Transverse colon (tissue), 4 donors: ENCODE measurements at regions not wholly inside any gene's neighbourhood (a gene's known extent, or its start where the extent isn't known, plus 50 kb on each side); places are given as distances from the start of the nearest gene placed in this dataset.
"Not testable (repeated sequence)": the region's sequence is repeated elsewhere in the genome, so short reads cannot be mapped to it uniquely, and the experiment has no call there.

Experiments
- DNase-seq: peaks from one replicate; pipeline ENCODE4 v3.0.0-alpha.2; 2019
- H3K27ac ChIP-seq, 4 donors: fragments of 200-600 bp; sonication (generic); 2 replicates each; pipeline ENCODE4 v1.5.1; 2016 to 2018; ENCODE audit warnings: inconsistent platforms in 4 of 4
- H3K27me3 ChIP-seq: fragments of 200-600 bp; sonication (generic); 2 replicates; pipeline ENCODE4 v1.5.1; 2017; ENCODE audit warnings: inconsistent platforms
- H3K36me3 ChIP-seq, 4 donors: fragments of 200-600 bp; sonication (generic); 2 replicates each; pipeline ENCODE4 v1.5.1; 2017 to 2019; ENCODE audit warnings: inconsistent platforms in 4 of 4
- H3K4me1 ChIP-seq, 4 donors: fragments of 200-600 bp; sonication (generic); 2 replicates each; pipeline ENCODE4 v1.5.1; 2017 to 2020; ENCODE audit warnings: inconsistent platforms in 4 of 4
- H3K4me3 ChIP-seq, 4 donors: fragments of 200-600 bp; sonication (generic); 1 replicate in 1 of 4; 2 replicates in 3 of 4; pipeline versions ENCODE4 v1.5.1 to v1.6.1; 2017 to 2019; ENCODE audit warnings: inconsistent platforms in 4 of 4
- H3K9me3 ChIP-seq, 2 donors: fragments of 200-600 bp; sonication (generic); 2 replicates each; pipeline ENCODE4 v1.5.1; 2017 to 2019; ENCODE audit warnings: inconsistent platforms in 2 of 2
- EP300 ChIP-seq: sonication (generic); formaldehyde crosslinking; IDR thresholded peaks from one replicate; pipeline ENCODE4 v1.6.1; 2017; ENCODE audit warnings: antibody characterized with exemption, low read depth
- POLR2A ChIP-seq: fragments of 450-650 bp; IDR thresholded peaks from one replicate; pipeline ENCODE4 v1.6.1; 2016; ENCODE audit warnings: antibody characterized with exemption, mild to moderate bottlenecking, moderate library complexity
- POLR2AphosphoS5 ChIP-seq, 3 donors: sonication (generic); formaldehyde crosslinking; IDR thresholded peaks; one replicate each; pipeline ENCODE4 v1.6.1; 2016; ENCODE audit warnings: antibody characterized with exemption in 3 of 3
- WGBS, 2 donors: methylation state at CpG; one replicate each; pipeline ENCODE4 v1.1.5; 2018; ENCODE audit warnings: low coverage in 1 of 2; 5-methylcytosine and 5-hydroxymethylcytosine counted together
- in situ Hi-C, 4 donors: fragments of 200-750 bp; cut with MboI; loops; one replicate each; pipeline versions ENCODE4 v1.15.0 to v1.15.1; 2017; ENCODE audit warnings: low sequenced_read_pairs in 3 of 4, low pct_ligation_motif_present in 1 of 4, low pct_unique_long_range_greater_than_20kb in 1 of 4
- intact Hi-C: fragments of 100-400 bp; cut with DNase I; formaldehyde crosslinking; loops from one replicate; pipeline ENCODE4 v1.15.1; 2023; ENCODE audit warnings: low total_unique reads
- TF ChIP-seq, protein P1 (sequence below), 5 experiments: fragments of 200-600 bp in 3 of 5; fragments of 450-650 bp in 2 of 5; sonication (generic) in 3 of 5; IDR thresholded peaks; 1 replicate in 2 of 5; 2 replicates in 3 of 5; pipeline ENCODE4 v1.5.1; 2016 to 2017; ENCODE audit warnings: antibody characterized with exemption in 5 of 5, inconsistent platforms in 3 of 5, mild to moderate bottlenecking in 2 of 5, moderate library complexity in 1 of 5

DNA sequence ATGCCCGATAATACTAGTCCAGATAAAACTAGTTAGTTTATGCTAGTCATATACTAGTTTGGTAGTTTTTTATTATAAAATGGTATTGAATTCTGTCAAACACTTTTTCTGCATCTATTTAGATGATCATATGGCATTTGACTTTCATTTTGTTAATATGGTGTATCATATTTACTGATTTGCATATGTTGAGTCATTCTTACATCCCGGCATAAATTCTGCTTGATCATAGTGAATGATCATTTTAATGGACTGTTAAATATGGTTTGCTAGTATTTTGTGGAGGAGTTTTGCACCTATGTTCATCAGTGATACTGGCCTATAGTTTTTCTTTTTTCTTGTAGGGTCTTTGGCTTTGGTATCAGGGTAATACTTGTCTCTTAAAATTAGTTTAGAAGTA lies 365.6 kb downstream of the TAF11L14 start:
- H3K9me3 ChIP-seq, result no peaks in the 10 kb centered on the region
- no peak for DNase-seq
- H3K4me3 ChIP-seq, result no peak overlapping the region
- H3K4me1 ChIP-seq, result no peaks in the 10 kb centered on the region
- no peaks in the 10 kb centered on the region for H3K27me3 ChIP-seq
- H3K36me3 ChIP-seq, result no peaks in the 10 kb centered on the region
- no peak overlapping the region for H3K27ac ChIP-seq
- 63 to 84% methylated on average over 2 of the region's 2 CpGs for WGBS, 2 donors
- intact Hi-C loops, result no loop called here
- TF ChIP-seq, protein P1, sequence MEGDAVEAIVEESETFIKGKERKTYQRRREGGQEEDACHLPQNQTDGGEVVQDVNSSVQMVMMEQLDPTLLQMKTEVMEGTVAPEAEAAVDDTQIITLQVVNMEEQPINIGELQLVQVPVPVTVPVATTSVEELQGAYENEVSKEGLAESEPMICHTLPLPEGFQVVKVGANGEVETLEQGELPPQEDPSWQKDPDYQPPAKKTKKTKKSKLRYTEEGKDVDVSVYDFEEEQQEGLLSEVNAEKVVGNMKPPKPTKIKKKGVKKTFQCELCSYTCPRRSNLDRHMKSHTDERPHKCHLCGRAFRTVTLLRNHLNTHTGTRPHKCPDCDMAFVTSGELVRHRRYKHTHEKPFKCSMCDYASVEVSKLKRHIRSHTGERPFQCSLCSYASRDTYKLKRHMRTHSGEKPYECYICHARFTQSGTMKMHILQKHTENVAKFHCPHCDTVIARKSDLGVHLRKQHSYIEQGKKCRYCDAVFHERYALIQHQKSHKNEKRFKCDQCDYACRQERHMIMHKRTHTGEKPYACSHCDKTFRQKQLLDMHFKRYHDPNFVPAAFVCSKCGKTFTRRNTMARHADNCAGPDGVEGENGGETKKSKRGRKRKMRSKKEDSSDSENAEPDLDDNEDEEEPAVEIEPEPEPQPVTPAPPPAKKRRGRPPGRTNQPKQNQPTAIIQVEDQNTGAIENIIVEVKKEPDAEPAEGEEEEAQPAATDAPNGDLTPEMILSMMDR (IDR thresholded peaks at IDR 0.05), result no peak
- no peak for TF ChIP-seq POLR2A
- TF ChIP-seq EP300, result no peak
- no peak for TF ChIP-seq POLR2AphosphoS5 (IDR thresholded peaks at IDR 0.05)
- in situ Hi-C loops, result no loop called here

DNA sequence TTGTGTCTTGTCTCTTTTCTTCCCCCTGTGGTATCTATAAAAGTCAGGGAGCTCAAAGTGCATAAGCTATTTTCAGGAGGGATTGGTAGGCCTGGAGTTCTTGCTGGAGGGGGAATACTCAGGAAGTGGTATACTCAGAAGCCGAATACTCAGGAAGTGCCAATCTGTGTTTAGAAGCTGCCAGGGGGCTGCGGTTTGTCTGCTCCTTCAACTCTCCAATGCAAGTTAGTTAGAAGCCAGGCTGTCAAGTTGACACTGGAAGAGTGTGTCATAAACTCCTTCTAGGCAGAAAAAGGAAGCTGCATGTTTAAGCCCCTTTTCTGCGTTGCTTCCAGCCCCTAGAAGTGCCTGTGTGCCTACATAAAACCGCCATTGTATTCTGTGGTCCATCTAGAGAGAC lies 366.5 kb downstream of the TAF11L14 start:
- intact Hi-C loops, result no loop called here
- no peak for DNase-seq

DNA sequence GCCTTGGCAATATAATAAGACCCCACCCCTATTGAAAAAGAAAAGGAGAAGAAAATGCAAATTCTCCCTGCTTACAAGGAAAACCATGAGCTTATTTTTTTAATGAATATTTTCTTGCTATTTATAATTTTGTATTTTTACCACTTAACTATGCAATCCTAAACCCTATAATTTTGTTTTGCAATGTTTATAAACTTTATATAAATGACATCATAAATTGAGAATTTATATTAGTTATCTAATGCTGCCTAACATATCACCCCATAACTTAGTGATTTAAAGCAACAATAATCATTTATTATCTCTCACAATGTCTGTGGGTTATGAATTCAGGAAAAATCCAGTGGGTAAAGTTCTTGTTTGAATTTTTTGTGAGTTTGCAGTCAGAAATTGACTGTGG lies 369.1 kb downstream of the TAF11L14 start:
- Histone ChIP-seq H3K4me3 (no peak overlapping the region), H3K36me3 (no peaks in the 10 kb centered on the region), H3K9me3 (no peaks in the 10 kb centered on the region), H3K27me3 (no peaks in the 10 kb centered on the region), H3K27ac (no peak overlapping the region), H3K4me1 (no peaks in the 10 kb centered on the region)
- in situ Hi-C loops, result no loop called here
- TF ChIP-seq POLR2AphosphoS5 (IDR thresholded peaks at IDR 0.05) (no peak), EP300 (no peak), POLR2A (no peak)
- TF ChIP-seq, protein P1 (IDR thresholded peaks at IDR 0.05), result no peak
- no peak for DNase-seq
- intact Hi-C loops, result no loop called here

More for the DNA sequence above, 366.5 kb downstream of the TAF11L14 start:
- in situ Hi-C loops, result no loop called here
- 44 to 83% methylated on average over 2 to 4 of the region's 4 CpGs for WGBS, 2 donors
- Histone ChIP-seq H3K27ac (no peak overlapping the region), H3K4me3 (no peak overlapping the region), H3K27me3 (no peaks in the 10 kb centered on the region), H3K9me3 (no peaks in the 10 kb centered on the region), H3K36me3 (no peaks in the 10 kb centered on the region), H3K4me1 (no peaks in the 10 kb centered on the region)
- TF ChIP-seq, protein P1 (IDR thresholded peaks at IDR 0.05), result no peak
- no peak for TF ChIP-seq POLR2A
- TF ChIP-seq EP300, result no peak
- TF ChIP-seq POLR2AphosphoS5 (IDR thresholded peaks at IDR 0.05), result no peak

DNA sequence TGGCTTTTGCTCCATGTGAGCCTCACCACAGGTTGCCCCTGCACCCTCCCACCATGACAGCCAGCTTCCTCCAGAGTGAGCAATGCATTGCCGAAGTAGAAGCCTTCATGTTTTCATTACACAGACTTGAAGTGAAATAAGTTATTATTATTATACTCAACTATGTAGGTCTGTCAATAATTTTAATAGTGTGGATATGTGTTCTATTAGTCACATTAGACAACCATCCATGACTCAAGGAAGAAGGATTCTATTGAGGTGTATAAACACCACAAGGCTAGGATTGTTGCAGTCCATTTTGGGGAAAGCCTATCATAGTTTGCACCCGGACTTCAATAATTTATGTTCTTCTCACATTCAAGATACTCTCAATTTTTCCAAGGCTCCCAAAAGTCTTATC lies 369.5 kb downstream of the TAF11L14 start:
- H3K27me3 ChIP-seq, result no peaks in the 10 kb centered on the region
- no peak overlapping the region for H3K4me3 ChIP-seq
- TF ChIP-seq, protein P1 (IDR thresholded peaks at IDR 0.05), result no peak
- TF ChIP-seq EP300 (no peak), POLR2AphosphoS5 (IDR thresholded peaks at IDR 0.05) (no peak), POLR2A (no peak)
- H3K27ac ChIP-seq, result no peak overlapping the region
- in situ Hi-C loops (no loop called here), intact Hi-C loops (no loop called here)
- no peaks in the 10 kb centered on the region for H3K9me3 ChIP-seq
- DNase-seq, result no peak
- H3K4me1 ChIP-seq, result no peaks in the 10 kb centered on the region
- WGBS, 2 donors, result 80 to 90% methylated on average over 1 to 2 of the region's 2 CpGs
- no peaks in the 10 kb centered on the region for H3K36me3 ChIP-seq

DNA sequence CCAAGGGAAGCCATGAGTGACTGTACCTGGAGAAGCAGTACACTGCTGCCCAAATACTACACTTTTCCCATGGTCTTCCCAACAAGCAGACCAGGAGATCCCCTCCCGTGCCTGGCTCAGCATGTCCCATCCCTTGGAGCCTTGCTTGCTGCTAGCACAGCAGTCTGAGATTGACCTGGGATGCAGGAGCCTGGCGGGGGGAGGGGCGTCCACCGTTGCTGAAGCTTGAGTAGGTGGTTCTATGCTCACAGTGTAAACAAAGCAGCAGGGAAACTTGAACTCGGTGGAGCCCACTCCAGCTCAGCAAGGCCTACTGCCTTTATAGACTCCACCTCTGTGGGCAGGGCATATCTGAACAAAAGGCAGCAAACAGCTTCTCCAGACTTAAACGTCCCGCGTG lies 372.0 kb downstream of the TAF11L14 start:
- in situ Hi-C loops, result not testable (repeated sequence)

More for the DNA sequence above, 372.0 kb downstream of the TAF11L14 start:
- H3K27me3 ChIP-seq, H3K9me3 ChIP-seq, H3K4me3 ChIP-seq, intact Hi-C loops, DNase-seq, H3K4me1 ChIP-seq, H3K27ac ChIP-seq, H3K36me3 ChIP-seq: not testable (repeated sequence)
- WGBS, 2 donors, result 80% methylated on average over 8 of the region's 8 CpGs; no CpG with 5 or more reads in 1 of the 2 donors
